ENCODE measurements at regions not wholly inside any gene's neighbourhood (a gene's known extent, or its start where the extent isn't known, plus 50 kb on each side); places are given as distances from the start of the nearest gene placed in this dataset.

- Histone ChIP-seq H3K27me3 (no peaks in the 10 kb centered on the region), H3K4me3 (ENCODE audit: low read depth in 1 of 2, low read length in 1 of 2) (no peak overlapping the region), H3K9me3 (no peaks in the 10 kb centered on the region), H3K36me3 (no peaks in the 10 kb centered on the region), H3K4me1 (ENCODE audit: control insufficient read depth in 1 of 2, insufficient read depth in 1 of 2, low read depth in 1 of 2, low read length in 1 of 2) (no peaks in the 10 kb centered on the region), H3K27ac (no peak overlapping the region)
- no peak for TF ChIP-seq CTCF (IDR thresholded peaks at IDR 0.05)
Measured at GRCh38 chr15:97446138-97446537, 514.4 kb upstream of the ARRDC4 start.

- Histone ChIP-seq H3K4me3 (ENCODE audit: low read depth in 1 of 2, low read length in 1 of 2) (no peak overlapping the region), H3K36me3 (no peaks in the 10 kb centered on the region), H3K9me3 (no peaks in the 10 kb centered on the region), H3K27ac (no peak overlapping the region), H3K27me3 (no peaks in the 10 kb centered on the region), H3K4me1 (ENCODE audit: control insufficient read depth in 1 of 2, insufficient read depth in 1 of 2, low read depth in 1 of 2, low read length in 1 of 2) (no peaks in the 10 kb centered on the region)
- no peak for TF ChIP-seq CTCF (IDR thresholded peaks at IDR 0.05)
Measured at GRCh38 chr15:97456521-97457202, 503.8 kb upstream of the ARRDC4 start.

GRCh38 chr15:97457203-97457847, 503.2 kb upstream of the ARRDC4 start:
- Histone ChIP-seq H3K9me3 (no peaks in the 10 kb centered on the region), H3K36me3 (no peaks in the 10 kb centered on the region), H3K27ac (no peak overlapping the region), H3K27me3 (no peaks in the 10 kb centered on the region), H3K4me1 (ENCODE audit: control insufficient read depth in 1 of 2, insufficient read depth in 1 of 2, low read depth in 1 of 2, low read length in 1 of 2) (no peaks in the 10 kb centered on the region), H3K4me3 (ENCODE audit: low read depth in 1 of 2, low read length in 1 of 2) (no peak overlapping the region)
- no peak for TF ChIP-seq CTCF (IDR thresholded peaks at IDR 0.05)

- H3K4me1 ChIP-seq (ENCODE audit: control insufficient read depth in 1 of 2, insufficient read depth in 1 of 2, low read depth in 1 of 2, low read length in 1 of 2): no peaks in the 10 kb centered on the region
- H3K27ac ChIP-seq: no peak overlapping the region
- no peak for TF ChIP-seq CTCF (IDR thresholded peaks at IDR 0.05)
Measured at GRCh38 chr15:97459771-97460170, 500.7 kb upstream of the ARRDC4 start.

GRCh38 chr15:97461226-97461625, 499.3 kb upstream of the ARRDC4 start:
- Histone ChIP-seq H3K4me1 (ENCODE audit: control insufficient read depth in 1 of 2, insufficient read depth in 1 of 2, low read depth in 1 of 2, low read length in 1 of 2) (no peaks in the 10 kb centered on the region), H3K36me3 (no peaks in the 10 kb centered on the region), H3K27me3 (no peaks in the 10 kb centered on the region), H3K9me3 (no peaks in the 10 kb centered on the region), H3K4me3 (ENCODE audit: low read depth in 1 of 2, low read length in 1 of 2) (no peak overlapping the region), H3K27ac (no peak overlapping the region)
- TF ChIP-seq CTCF (IDR thresholded peaks at IDR 0.05): no peak

More at GRCh38 chr15:97459771-97460170, 500.7 kb upstream of the ARRDC4 start:
- no peaks in the 10 kb centered on the region for H3K36me3 ChIP-seq
- H3K4me3 ChIP-seq (ENCODE audit: low read depth in 1 of 2, low read length in 1 of 2): no peak overlapping the region
- no peaks in the 10 kb centered on the region for H3K27me3 ChIP-seq
- H3K9me3 ChIP-seq: no peaks in the 10 kb centered on the region
